Stimulated activated CD8-positive, alpha-beta memory T cell treated with anti-CD3 and anti-CD28 coated beads, Interleukin-2, amount 100 ng/mL, for 48 hours (primary cell): ENCODE measurements at regions not wholly inside any gene's neighbourhood (a gene's known extent, or its start where the extent isn't known, plus 50 kb on each side); places are given as distances from the start of the nearest gene placed in this dataset.
"Not testable (repeated sequence)": the region's sequence is repeated elsewhere in the genome, so short reads cannot be mapped to it uniquely, and the experiment has no call there.

Experiments used
- DNase-seq, 2 donors: peaks; one replicate each; pipeline ENCODE4 v3.0.0-alpha.2; 2020; ENCODE audit warnings: low read depth in 2 of 2

- no peak for DNase-seq
These were observed 245.9 kb upstream of the DDHD1 start for GRCh38 chr14:53399057-53399456.

- no peak for DNase-seq
These were observed 245.5 kb upstream of the DDHD1 start for GRCh38 chr14:53398616-53399015.

DNA sequence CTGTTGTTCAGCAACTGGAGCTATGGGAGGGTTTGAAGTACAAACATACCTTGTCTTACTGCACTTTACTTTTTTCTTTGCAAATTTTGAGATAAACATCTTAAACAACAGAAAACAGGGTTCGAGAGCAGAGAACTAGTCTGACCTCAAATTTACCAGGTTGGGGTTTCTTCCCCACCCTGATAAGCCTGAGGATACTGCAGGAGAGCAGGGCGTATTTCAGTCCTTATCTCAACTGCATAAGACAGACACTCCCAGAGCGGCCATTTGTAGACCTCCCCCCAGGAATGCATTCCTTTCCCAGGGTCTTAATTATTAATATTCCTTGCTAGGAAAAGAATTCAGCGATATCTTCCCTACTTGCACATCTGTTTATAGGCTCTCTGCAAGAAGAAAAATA is 242.1 kb upstream of the DDHD1 start:
- DNase-seq = not testable (repeated sequence)

DNA sequence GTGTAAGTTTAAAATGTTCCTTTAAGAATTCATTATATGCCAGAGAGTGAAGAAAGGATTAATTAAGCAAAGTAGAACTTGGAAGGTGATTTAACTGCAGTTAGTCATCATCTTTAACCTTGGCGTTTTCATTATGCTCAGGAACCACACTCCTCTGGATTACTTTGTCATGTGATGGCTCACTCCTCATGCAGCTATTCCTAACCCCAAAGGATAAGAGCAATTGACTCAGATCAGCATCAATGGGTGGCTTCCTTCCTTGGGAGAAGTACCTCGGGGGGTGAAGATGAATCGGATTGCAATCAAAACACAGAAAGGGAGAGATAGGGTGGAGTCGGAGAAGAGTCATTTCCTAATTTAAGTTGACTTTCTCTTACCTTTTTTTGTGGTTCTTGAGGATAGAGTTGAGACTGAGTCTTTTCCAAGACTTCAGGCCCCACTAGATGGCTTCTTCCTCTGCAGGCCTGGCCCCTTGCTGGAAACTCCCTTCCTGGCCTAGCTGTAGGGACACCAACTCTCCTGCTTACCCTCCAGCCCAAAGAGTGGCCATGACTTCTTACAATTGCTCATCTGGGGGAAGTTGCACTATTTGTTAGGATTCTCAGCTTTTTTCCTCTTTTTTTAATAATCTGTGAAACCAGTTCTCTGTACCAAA is 238.6 kb upstream of the DDHD1 start:
- DNase-seq = no peak

GRCh38 chr14:53391156-53391555 is 238.0 kb upstream of the DDHD1 start:
- DNase-seq = no peak

GRCh38 chr14:53390008-53390407 is 236.9 kb upstream of the DDHD1 start:
- no peak for DNase-seq

DNA sequence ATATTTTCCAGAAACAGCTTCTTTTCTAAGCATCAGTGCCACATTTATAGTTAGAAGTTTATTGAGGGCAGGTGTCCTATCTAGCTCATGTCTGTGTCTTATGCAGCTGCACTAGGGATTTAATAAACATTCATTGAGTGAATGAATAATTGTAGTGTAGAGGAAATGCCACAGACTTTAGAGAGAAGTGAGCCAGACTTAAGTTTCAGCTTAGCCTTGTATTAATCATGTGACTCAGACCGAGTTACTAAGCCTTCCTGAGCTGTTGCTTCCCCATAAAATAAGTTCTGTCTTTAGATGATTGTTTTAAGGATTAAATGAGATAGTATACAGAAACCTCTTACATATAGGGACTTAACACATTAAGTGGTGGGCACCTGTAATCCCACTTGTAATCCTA is 236.1 kb upstream of the DDHD1 start:
- no peak for DNase-seq

DNA sequence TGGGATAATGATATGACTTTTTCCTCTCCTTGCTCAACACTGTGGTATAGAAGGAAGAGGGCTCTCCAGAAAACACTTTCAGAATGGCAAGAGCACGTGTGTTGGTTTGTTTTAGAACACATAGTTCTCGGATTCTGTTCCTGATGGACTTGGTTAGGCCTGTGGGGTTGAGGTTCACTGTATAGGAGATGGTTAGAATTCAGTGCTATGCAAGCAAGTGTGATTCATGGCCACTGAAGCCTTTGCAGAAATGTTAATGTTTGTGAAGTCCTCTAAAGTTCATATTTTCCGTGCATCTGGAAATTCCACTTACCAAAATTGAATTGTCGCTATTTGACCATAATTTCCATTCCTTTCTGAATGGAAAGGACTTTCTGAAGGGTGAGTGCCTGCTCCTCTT is 233.2 kb upstream of the DDHD1 start:
- DNase-seq = no peak

- no peak for DNase-seq
These were observed 231.4 kb upstream of the DDHD1 start for GRCh38 chr14:53384536-53384935.

GRCh38 chr14:53384073-53384472 is 230.9 kb upstream of the DDHD1 start:
- DNase-seq = no peak

DNA sequence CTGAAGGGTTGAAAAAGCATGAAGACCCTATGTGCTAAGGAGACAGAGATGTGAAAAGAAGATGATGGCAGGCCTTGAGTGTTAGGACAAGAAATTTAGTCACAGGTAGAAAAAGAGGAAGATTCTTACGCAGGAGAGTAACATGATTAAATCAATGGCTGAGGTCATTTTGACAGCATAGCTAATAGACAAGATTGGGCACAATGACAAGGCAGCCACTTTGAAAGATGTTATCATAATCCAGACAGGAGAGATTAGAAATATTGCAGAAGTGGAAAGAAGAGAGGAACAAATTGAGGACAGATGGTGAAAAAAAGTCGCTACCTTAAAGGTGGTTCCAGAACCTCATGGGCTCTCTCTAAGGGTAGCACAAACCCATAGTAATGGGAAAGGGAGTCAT is 228.8 kb upstream of the DDHD1 start:
- DNase-seq = no peak

- no peak for DNase-seq
These were observed 227.7 kb upstream of the DDHD1 start for GRCh38 chr14:53380867-53381225.

- no peak for DNase-seq
These were observed 227.1 kb upstream of the DDHD1 start for GRCh38 chr14:53380052-53380866.

- no peak for DNase-seq
These were observed 225.0 kb upstream of the DDHD1 start for GRCh38 chr14:53378142-53378541.

DNA sequence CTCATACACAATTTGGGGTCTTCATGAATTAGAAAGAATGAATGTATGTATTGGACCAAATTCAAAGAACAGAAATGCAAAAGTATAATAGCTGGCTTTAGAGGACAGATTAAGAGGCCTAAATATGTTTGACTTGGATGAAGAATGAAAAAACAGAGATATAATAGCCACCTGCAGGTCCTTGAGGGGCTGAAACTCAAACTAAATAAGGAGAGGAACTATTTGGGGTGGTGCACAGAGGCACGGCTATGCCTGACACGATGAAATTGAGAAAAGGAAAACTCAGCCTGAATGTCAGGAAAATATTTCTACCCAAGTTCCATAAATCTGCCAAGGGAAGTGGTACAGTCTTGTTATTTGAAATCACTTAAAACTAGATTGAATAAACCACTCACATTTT is 222.9 kb upstream of the DDHD1 start:
- no peak for DNase-seq

- DNase-seq = no peak
These were observed 222.5 kb upstream of the DDHD1 start for GRCh38 chr14:53375599-53375998.

DNA sequence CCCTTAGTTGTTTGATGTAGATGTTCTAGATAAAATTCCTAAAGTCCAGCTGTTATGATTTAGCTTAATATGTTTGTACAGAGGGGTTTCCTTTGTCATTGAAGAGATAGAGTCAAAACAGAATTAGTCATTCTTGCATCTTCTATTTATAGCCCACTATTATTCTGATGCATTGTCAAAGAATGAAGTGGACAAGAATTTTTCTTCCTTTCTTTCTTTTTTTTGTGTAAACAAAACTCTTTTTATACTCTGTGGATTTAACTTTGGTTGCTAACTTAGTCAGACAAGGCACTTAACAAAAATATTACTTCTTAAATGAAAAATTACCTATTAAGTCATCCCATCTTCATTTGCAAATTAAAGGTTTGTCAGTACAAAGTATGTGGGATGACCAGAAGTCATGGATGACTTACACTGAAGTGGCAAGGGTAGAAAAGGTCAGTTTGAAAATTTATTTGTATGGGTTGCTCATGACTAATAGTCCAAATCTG is 215.6 kb upstream of the DDHD1 start:
- DNase-seq = no peak

GRCh38 chr14:53368066-53368465 is 214.9 kb upstream of the DDHD1 start:
- no peak for DNase-seq

DNA sequence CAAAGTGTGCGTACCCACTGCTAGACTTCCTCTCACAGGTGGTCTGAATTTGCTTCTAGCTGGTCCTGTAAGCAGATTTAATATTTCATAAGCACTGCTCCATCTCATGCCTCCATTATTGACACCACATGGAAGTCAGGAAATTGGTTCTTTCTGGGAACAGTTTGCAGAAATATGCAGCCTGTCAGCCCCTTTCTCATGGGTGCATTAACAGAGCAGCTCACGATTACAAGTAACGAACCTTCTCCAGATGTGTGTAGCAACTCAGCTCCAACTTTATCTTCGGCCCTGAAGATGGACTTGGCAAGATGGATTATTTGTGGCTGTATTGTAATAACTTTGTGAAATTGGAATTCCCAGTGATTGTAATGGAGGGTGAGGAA is 214.5 kb upstream of the DDHD1 start:
- no peak for DNase-seq

- no peak for DNase-seq
These were observed 212.5 kb upstream of the DDHD1 start for GRCh38 chr14:53365486-53366130.

- not testable (repeated sequence) for DNase-seq
These were observed 209.8 kb upstream of the DDHD1 start for GRCh38 chr14:53362916-53363315.

- no peak for DNase-seq
These were observed 207.7 kb upstream of the DDHD1 start for GRCh38 chr14:53360829-53361228.

DNA sequence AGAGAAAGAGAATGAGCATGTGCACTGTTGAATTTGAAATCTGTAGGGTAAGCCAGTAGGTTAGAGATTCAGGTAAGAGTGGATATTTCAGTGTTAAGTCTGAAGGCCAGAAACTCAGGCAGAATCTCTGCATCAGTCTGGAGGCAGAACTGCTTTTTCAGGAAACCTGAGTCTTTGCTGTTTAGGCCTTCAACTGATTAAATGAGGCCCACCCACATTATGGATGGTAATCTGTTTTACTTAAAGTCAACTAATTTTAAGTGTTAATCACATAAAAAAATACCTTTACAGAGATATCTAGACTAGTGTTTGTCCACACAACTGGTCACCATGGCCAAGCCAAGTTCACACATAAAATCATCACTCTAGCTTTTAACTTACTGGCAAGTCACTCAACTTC is 205.0 kb upstream of the DDHD1 start:
- DNase-seq = no peak
